ENCODE measurements at regions not wholly inside any gene's neighbourhood (a gene's known extent, or its start where the extent isn't known, plus 50 kb on each side); places are given as distances from the start of the nearest gene placed in this dataset.

GRCh38 chr20:16641511-16642023 lies 68.3 kb upstream of the KIF16B start:
- ATAC-seq (replicated peaks in 1 of 2) (no peak), DNase-seq (no peak)
- no peaks in the 10 kb centered on the region for H3K36me3 Mint-ChIP-seq (ENCODE audit: insufficient read depth in 2 of 2)
- H3K9me3 Mint-ChIP-seq, result no peaks in the 10 kb centered on the region
- no peak overlapping the region for H3K4me3 Mint-ChIP-seq
- peaks cover 17% of the 10 kb centered on the region for H3K27me3 Mint-ChIP-seq (ENCODE audit: low read depth)
- no peak overlapping the region for H3K27ac Mint-ChIP-seq
- no peaks in the 10 kb centered on the region for H3K4me1 Mint-ChIP-seq (ENCODE audit: low read depth)

GRCh38 chr20:16639027-16639941 lies 66.0 kb upstream of the KIF16B start:
- Mint-ChIP-seq H3K27ac (no peak overlapping the region), H3K27me3 (ENCODE audit: low read depth) (peaks cover 6% of the 10 kb centered on the region), H3K9me3 (no peaks in the 10 kb centered on the region), H3K36me3 (ENCODE audit: insufficient read depth in 2 of 2) (no peaks in the 10 kb centered on the region), H3K4me3 (no peak overlapping the region), H3K4me1 (ENCODE audit: low read depth) (no peaks in the 10 kb centered on the region)
- no peak for DNase-seq
- ATAC-seq (replicated peaks in 1 of 2), result no peak

- Mint-ChIP-seq H3K4me1 (ENCODE audit: low read depth) (no peaks in the 10 kb centered on the region), H3K9me3 (no peaks in the 10 kb centered on the region), H3K27me3 (ENCODE audit: low read depth) (peaks cover 6% of the 10 kb centered on the region), H3K36me3 (ENCODE audit: insufficient read depth in 2 of 2) (no peaks in the 10 kb centered on the region), H3K27ac (no peak overlapping the region), H3K4me3 (no peak overlapping the region)
- DNase-seq (no peak), ATAC-seq (replicated peaks in 1 of 2) (no peak)
Measured at GRCh38 chr20:16637797-16638196, 64.5 kb upstream of the KIF16B start.

- Mint-ChIP-seq H3K4me1 (ENCODE audit: low read depth) (no peaks in the 10 kb centered on the region), H3K4me3 (no peak overlapping the region), H3K9me3 (peaks cover 0 to 2% of the 10 kb centered on the region in 2 donors), H3K27ac (no peak overlapping the region), H3K27me3 (ENCODE audit: low read depth) (peaks cover 3% of the 10 kb centered on the region), H3K36me3 (ENCODE audit: insufficient read depth in 2 of 2) (no peaks in the 10 kb centered on the region)
- no peak for DNase-seq
- ATAC-seq (replicated peaks in 1 of 2), result no peak
Measured at GRCh38 chr20:16626849-16627248, 53.6 kb upstream of the KIF16B start.

- Mint-ChIP-seq H3K4me3 (no peak overlapping the region), H3K27ac (peak overlapping the region; percentile 31), H3K27me3 (ENCODE audit: low read depth) (no peaks in the 10 kb centered on the region), H3K4me1 (ENCODE audit: low read depth) (no peaks in the 10 kb centered on the region), H3K9me3 (peaks cover 2% of the 10 kb centered on the region in 2 donors), H3K36me3 (ENCODE audit: insufficient read depth in 2 of 2) (no peaks in the 10 kb centered on the region)
- no peak for DNase-seq
- ATAC-seq (replicated peaks in 1 of 2), result no peak
Measured at GRCh38 chr20:16624106-16624505, 50.9 kb upstream of the KIF16B start.

Measured in activated T-cell treated with anti-CD3 and anti-CD28 coated beads, Interleukin-2, amount 50 U/mL, for 72 hours (primary cell).